Panc1 (cell line): ENCODE measurements at regions not wholly inside any gene's neighbourhood (a gene's known extent, or its start where the extent isn't known, plus 50 kb on each side); places are given as distances from the start of the nearest gene placed in this dataset.

ENCODE experiments used
- ATAC-seq: fragments of 200-7000 bp; cut with Tn5 transposase; 2 replicates; pipeline ENCODE4 v1.9.1; 2020; ENCODE audit warnings: mild to moderate bottlenecking, moderate library complexity
- BruUV-seq: library from RNA; stranded (reverse); fragments of 400-500 nt; replicated peaks from 2 replicates; lab custom pipeline; 2021; lab: Mats Ljungman, UMichigan
- CTCF ChIA-PET: fragments of 300-600 bp; sonication (Branson Sonifier 250); formaldehyde crosslinking; loops from one replicate; lab custom pipeline; 2022; ENCODE audit warnings: antibody characterized with exemption; lab: Charles Lee
- POLR2A ChIA-PET: fragments of 300-600 bp; sonication (Branson Sonifier 250); formaldehyde crosslinking; loops from one replicate; lab custom pipeline; 2022; ENCODE audit warnings: antibody characterized with exemption; lab: Charles Lee
- DNase-seq: peaks from one replicate; pipeline ENCODE4 v3.0.0-alpha.2; 2010; ENCODE audit warnings: low read depth, low spot score
- H3K27ac ChIP-seq: 2 replicates; pipeline ENCODE4 v1.5.1; 2011; ENCODE audit warnings: mild to moderate bottlenecking, low read length, inconsistent platforms
- H3K27me3 ChIP-seq: fragments of 200-500 bp; sonication (Bioruptor generic); 2 replicates; pipeline ENCODE4 v1.6.0; 2014; ENCODE audit warnings: low read length, inconsistent platforms; ENCODE audit not compliant: control insufficient read depth, insufficient read depth
- H3K36me3 ChIP-seq: fragments of 200-500 bp; sonication (Bioruptor generic); 2 replicates; pipeline ENCODE4 v1.5.1; 2014; ENCODE audit warnings: inconsistent platforms, mild to moderate bottlenecking, low read length, moderate library complexity; ENCODE audit not compliant: control insufficient read depth, insufficient read depth
- H3K4me1 ChIP-seq: 2 replicates; pipeline ENCODE4 v1.5.1; 2011; ENCODE audit warnings: inconsistent platforms, mild to moderate bottlenecking, low read length, moderate library complexity; ENCODE audit not compliant: control insufficient read depth, insufficient read depth
- H3K4me3 ChIP-seq, 2 experiments: 2 replicates each; pipeline ENCODE4 v1.5.1; 2011 to 2012; ENCODE audit warnings: low read depth in 2 of 2, low read length in 2 of 2, mild to moderate bottlenecking in 2 of 2, inconsistent platforms in 1 of 2, moderate library complexity in 1 of 2
- H3K9me3 ChIP-seq: fragments of 200-500 bp; sonication (Bioruptor generic); 2 replicates; pipeline ENCODE4 v1.5.1; 2014; ENCODE audit warnings: low read depth, mild to moderate bottlenecking, inconsistent platforms, low read length, moderate library complexity; ENCODE audit not compliant: control insufficient read depth, insufficient read depth
- CTCF ChIP-seq: fragments of 450-650 bp; IDR thresholded peaks from 2 replicates; pipeline ENCODE4 v1.5.1; 2017; ENCODE audit warnings: mild to moderate bottlenecking
- POLR2AphosphoS5 ChIP-seq: IDR thresholded peaks from 2 replicates; pipeline ENCODE4 v1.6.1; 2012; ENCODE audit warnings: mild to moderate bottlenecking, low read depth, low read length, moderate library complexity
- REST ChIP-seq, 2 experiments: IDR thresholded peaks; 2 replicates each; pipeline ENCODE4 v1.6.1; 2011 to 2012; ENCODE audit warnings: low read depth in 2 of 2, control low read depth in 1 of 2, low read length in 1 of 2, mild to moderate bottlenecking in 1 of 2, moderate library complexity in 1 of 2; ENCODE audit not compliant: insufficient read depth in 1 of 2
- SIN3A ChIP-seq: IDR thresholded peaks from 2 replicates; pipeline ENCODE4 v1.6.1; 2012; ENCODE audit warnings: low read depth, mild to moderate bottlenecking, low read length, moderate library complexity, borderline replicate concordance; ENCODE audit not compliant: insufficient read depth
- TCF7L2 ChIP-seq: IDR thresholded peaks from 2 replicates; pipeline ENCODE4 v1.6.1; 2011; ENCODE audit warnings: mild to moderate bottlenecking, low read depth, low read length, inconsistent platforms
- in situ Hi-C: cut with HindIII; loops from 2 replicates; pipeline ENCODE4 v1.10.0; 2016; ENCODE audit warnings: low sequenced_read_pairs, low pct_unique_long_range_greater_than_20kb
- intact Hi-C: fragments of 100-400 bp; cut with micrococcal nuclease; formaldehyde crosslinking; loops from one replicate; pipeline ENCODE4 v1.10.0; 2022; ENCODE audit not compliant: unreplicated experiment

- Histone ChIP-seq H3K4me1 (no peaks in the 10 kb centered on the region), H3K36me3 (no peaks in the 10 kb centered on the region), H3K9me3 (no peaks in the 10 kb centered on the region), H3K27ac (no peak overlapping the region), H3K4me3 (no peak overlapping the region), H3K27me3 (no peaks in the 10 kb centered on the region)
- TF ChIP-seq TCF7L2 (no peak), CTCF (no peak), SIN3A (no peak), REST (IDR thresholded peaks at IDR 0.05; ENCODE audit: insufficient read depth in 1 of 2, low read depth in 2 of 2, low read length in 1 of 2) (no peak), POLR2AphosphoS5 (no peak)
- no peak for ATAC-seq
- no peak for DNase-seq
- no TSS peak for BruUV-seq
- ChIA-PET CTCF (no interaction called here), POLR2A (no interaction called here)
- in situ Hi-C loops = no loop called here
- intact Hi-C loops = no loop called here
These were observed 279.9 kb upstream of the CELF4 start for GRCh38 chr18:37845498-37845897.

GRCh38 chr18:37844209-37844970 is 278.8 kb upstream of the CELF4 start:
- no peaks in the 10 kb centered on the region for H3K4me1 ChIP-seq
- H3K36me3 ChIP-seq = no peaks in the 10 kb centered on the region
- POLR2A ChIA-PET = no interaction called here
- no peak for DNase-seq
- CTCF ChIA-PET = no interaction called here
- intact Hi-C loops (no loop called here), in situ Hi-C loops (no loop called here)
- no peaks in the 10 kb centered on the region for H3K9me3 ChIP-seq
- TF ChIP-seq SIN3A (no peak), TCF7L2 (no peak), CTCF (no peak), REST (IDR thresholded peaks at IDR 0.05; ENCODE audit: insufficient read depth in 1 of 2, low read depth in 2 of 2, low read length in 1 of 2) (no peak), POLR2AphosphoS5 (no peak)
- no peak for ATAC-seq
- no peak overlapping the region for H3K4me3 ChIP-seq
- H3K27ac ChIP-seq = no peak overlapping the region
- no peaks in the 10 kb centered on the region for H3K27me3 ChIP-seq
- BruUV-seq = no TSS peak
